ENCODE measurements at regions not wholly inside any gene's neighbourhood (a gene's known extent, or its start where the extent isn't known, plus 50 kb on each side); places are given as distances from the start of the nearest gene placed in this dataset.
"Not testable (repeated sequence)": the region's sequence is repeated elsewhere in the genome, so short reads cannot be mapped to it uniquely, and the experiment has no call there.

DNA sequence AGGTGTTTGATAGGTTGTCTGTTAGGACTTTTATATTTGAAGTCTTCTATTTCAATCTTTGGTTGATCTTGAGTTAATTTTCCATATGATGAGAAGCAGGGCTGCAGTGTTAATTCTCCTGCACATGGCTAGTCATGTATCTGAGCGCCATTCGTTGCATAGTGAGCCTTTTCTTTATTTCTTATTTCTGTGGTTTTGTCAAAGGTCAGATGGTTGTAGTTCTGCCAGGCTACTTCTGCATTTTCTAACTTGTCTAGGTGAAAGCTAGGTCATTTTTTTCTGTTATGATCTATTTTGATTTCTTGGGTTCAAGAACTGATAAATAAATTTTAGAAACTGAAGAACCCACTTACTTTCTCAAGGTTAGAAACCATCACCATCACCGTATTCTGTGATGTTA, 56.7 kb downstream of the CCDC74A start:
- DNase-seq (ENCODE audit: low spot score) = no peak
- intact Hi-C loops (cut with DNase I) = no loop called here

DNA sequence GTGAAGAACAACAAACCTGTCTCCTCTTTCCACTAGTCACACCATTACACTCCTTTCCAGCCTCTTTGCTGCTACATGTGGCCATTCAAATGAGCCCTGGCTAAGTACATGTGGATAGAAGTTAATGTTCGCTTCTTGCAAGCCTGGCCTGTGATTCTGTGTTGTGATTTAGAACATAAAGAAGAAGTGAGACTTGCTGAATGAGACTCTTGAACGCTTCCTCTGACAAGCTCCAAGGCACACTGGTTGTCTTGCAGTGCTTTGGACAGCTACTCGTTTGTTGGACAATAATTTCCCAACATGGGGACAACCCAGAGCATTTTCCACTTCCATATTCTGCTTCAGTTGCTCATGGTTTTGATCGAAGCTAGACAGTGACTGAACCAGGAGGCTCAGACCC, 57.3 kb downstream of the CCDC74A start:
- DNase-seq (ENCODE audit: low spot score) = no peak
- intact Hi-C loops (cut with DNase I) = no loop called here

DNA sequence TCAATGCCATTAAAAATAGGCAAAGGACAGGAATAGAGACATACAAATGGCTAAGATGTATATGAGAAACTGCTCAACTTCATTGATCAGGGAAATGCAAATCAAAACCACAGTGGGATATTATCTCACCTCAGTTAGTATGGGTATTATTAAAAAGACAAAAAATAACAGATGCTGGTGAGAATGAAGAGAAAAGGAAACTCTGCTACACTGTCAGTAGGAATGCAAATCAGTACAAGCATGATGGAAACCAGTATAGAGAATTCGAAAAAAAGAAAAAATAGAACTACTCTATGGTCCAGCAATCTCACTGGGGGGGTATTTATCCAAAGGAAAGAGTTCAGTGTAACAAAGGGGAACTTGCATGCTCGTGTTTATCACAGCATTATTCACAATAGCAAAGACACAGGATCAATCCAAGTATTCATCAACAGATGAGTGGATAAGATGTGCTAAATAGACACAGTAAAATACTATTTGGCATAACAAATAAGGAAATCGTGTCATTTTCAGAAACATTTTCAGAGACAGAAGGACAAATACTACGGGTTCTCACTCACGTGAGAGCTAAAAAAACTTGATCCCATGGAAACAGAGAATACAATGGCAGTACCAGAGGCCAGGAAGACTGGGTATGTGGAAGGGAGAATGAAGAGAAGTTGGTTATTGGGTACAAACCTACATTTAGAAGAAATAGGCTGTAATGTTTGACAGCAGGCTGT, 60.6 kb downstream of the CCDC74A start:
- DNase-seq (ENCODE audit: low spot score) = no peak
- intact Hi-C loops (cut with DNase I) = no loop called here

DNA sequence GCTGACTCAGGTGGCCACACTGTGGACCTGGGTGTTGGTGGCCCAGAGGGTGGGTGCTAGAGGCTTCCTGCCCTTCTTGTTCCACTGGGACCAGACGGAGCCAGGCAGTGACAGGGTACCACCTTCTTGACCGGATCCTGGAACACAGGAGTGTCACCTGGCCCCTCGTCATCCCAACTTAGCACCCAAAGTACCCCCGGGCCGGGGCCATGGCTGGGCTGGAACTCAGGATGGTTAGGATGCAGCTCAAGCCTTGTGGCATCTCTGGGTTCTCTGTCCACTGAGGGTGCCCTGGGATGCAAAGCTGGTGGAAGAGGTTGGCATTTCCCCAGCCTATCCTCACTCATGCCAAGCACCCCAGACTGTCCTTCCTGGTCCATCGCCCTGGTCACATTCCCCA, 61.4 kb downstream of the CCDC74A start:
- DNase-seq (ENCODE audit: low spot score); intact Hi-C loops (cut with DNase I): not testable (repeated sequence)

DNA sequence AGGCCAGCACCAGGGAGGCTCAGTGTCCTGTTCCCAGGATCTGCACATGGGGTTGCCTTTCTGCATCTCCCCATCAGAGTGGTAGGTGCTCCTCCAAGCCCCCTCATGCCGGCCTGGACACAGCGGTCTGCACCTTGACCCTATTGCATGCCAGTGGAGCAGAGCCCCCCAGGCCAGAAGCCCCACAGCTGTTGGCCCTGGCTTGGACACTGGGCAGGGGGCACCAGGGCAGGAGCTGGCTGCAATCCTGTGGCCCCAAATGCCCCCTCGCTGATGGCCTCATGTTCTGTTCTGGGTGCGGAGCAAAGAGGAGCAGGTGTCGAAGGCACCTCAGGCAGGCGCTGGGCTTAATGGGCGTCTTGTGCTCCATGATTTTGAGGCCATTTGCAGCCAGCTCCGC, 62.7 kb downstream of the CCDC74A start:
- intact Hi-C loops (cut with DNase I) = no loop called here
- no peak for DNase-seq (ENCODE audit: low spot score)

DNA sequence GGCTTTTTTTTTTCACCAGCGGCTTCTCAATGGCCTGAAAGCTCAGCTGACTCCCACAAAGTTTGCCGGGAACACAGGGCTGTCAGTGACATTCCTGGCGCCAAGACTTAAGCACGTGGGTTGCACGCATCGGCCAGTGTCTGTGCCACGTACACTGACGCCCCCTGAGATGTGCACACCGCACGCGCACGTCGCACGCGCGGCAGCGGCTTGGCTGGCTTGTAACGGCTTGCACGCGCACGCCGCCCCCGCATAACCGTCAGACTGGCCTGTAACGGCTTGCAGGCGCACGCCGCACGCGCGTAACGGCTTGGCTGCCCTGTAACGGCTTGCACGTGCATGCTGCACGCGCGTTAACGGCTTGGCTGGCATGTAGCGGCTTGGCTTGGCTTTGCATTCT, 63.2 kb downstream of the CCDC74A start:
- intact Hi-C loops (cut with DNase I) = no loop called here
- DNase-seq (ENCODE audit: low spot score) = no peak

DNA sequence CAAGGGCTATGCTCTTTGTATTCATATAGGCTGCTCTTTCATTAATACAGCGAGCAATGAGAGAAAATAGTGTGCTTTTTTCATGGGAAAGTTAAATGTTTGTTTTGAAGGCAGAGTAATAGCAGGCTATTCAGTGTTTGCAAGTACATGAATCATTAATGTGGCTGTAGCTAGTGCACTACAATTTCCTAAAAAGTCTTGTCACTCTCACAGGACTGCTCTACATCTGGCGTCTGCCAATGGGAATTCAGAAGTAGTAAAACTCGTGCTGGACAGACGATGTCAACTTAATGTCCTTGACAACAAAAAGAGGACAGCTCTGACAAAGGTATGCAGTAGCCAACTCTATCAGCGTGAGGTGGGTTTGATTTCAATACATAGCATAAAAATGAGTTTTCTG, 68.9 kb downstream of the CCDC74A start:
- DNase-seq (ENCODE audit: low spot score); intact Hi-C loops (cut with DNase I): not testable (repeated sequence)

DNA sequence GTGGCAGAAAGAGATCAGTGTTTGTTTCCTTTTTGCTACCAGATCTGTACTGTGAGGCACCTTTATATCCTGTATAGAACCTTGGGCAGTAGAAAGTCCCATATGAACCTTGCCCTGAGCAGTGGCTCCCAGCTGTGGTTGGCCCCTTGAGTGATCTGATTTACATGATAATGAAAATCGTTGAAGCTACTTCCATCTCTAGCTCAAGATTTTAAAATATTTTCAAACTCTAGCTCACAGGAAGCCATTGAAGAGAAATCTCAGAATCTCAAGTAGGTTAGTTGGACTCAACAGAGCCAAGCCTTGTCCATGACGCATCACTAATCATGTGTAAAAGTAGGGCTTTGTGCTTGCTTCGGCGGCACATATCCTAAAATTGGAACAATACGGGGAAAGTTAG, 74.8 kb downstream of the CCDC74A start:
- intact Hi-C loops (cut with DNase I); DNase-seq (ENCODE audit: low spot score): not testable (repeated sequence)

DNA sequence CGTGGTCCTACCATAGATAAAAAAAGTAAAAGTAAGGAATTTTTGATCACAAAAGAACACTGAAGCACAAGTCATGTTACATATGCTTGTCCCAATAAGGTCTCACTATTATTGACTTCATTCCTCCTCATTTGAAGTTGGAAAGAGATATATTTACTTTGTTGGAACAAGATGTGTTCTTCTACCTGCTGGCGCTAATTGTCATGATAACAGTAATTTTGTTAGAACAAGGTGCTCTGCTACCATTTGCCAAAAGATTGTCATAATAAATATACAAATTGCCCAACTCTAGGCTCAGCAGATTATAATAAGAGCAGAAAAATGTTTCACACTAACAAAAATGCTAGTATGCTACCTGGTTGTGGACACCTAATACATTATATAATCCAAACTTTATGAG, 77.0 kb downstream of the CCDC74A start:
- DNase-seq (ENCODE audit: low spot score); intact Hi-C loops (cut with DNase I): not testable (repeated sequence)

DNA sequence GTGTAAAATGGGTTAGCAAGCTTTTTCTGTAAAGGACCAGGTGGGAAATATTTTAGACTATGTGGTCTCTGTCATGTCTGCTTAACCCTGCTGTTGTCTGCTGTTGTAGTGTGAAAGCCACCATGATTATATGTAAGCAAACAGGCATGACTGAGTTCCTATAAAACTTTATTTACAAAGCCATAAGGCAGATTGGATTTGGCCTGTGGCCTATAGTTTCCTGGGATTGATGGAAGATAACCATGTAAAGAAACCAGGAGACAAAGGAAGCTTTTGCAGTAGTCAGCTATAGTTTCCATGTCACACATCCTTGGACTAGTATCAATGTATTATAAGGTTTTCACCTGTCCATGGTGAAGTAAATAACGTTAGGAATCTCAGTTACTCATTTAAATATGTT, 78.7 kb downstream of the CCDC74A start:
- DNase-seq (ENCODE audit: low spot score); intact Hi-C loops (cut with DNase I): not testable (repeated sequence)

DNA sequence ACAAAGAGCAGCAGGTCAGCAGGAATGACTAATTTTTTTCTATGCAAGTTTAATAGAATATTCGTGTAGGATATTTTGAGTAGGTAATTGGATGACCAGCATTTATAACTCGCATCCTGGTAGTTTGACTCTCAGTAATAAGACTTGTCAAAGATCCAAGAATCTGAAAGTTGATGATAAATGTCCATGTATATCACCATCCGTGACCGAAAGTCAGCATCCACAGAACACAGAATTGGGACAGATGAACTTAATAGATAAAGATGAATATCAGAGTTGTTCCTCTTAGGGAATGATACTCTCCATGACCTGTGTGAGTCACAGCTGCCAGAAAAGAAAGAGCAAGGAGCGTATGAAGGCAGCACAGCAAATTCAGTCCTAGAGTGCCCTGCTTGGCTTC, 79.4 kb downstream of the CCDC74A start:
- DNase-seq (ENCODE audit: low spot score); intact Hi-C loops (cut with DNase I): not testable (repeated sequence)

DNA sequence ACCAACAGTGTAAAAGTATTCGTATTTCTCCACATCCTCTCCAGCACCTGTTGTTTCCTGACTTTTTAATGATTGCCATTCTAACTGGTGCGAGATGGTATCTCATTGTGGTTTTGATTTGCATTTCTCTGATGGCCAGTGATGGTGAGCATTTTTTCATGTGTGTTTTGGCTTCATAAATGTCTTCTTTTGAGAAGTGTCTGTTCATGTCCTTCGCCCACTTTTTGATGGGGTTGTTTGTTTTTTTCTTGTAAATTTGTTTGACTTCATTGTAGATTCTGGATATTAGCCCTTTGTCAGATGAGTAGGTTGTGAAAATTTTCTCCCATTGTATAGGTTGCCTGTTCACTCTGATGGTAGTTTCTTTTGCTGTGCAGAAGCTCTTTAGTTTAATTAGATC, 86.9 kb downstream of the CCDC74A start:
- intact Hi-C loops (cut with DNase I); DNase-seq (ENCODE audit: low spot score): not testable (repeated sequence)

DNA sequence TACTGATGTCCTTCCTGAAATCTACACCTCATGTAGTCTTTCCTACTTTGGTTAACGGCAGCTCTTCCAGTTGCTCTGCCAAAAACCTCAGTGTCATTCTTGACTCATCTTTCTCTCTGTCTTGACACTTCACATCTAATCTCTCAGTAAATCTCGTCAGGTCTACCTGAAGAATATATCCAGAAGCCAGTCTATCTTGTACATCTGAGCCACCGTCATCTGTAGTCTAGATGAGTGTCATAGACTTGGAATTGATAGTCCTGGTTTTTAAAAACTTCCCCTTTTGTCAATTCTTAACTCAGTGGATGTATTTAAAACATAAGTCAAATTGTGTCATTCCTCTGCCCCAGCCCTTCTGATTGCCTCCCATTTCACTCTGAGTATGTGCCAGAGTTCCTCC, 90.6 kb downstream of the CCDC74A start:
- intact Hi-C loops (cut with DNase I); DNase-seq (ENCODE audit: low spot score): not testable (repeated sequence)

DNA sequence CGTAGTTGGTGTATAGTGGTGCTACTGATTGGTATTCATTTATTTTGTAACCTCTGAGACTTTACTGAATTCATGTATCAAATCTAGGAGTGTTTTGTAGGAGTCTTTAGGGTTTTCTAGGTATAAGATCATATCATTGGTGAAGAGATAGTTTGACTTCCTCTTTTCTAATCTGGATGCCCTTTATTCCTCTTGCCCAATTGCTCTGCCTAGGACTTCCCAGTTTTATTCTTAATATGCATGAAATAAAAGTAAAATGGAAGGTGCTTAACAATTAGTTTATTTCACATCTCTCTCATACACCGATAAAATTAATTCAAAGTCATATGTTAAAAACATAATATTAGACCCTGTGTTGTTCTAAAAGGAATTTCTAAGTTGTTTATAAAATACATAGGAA, 95.2 kb downstream of the CCDC74A start:
- intact Hi-C loops (cut with DNase I); DNase-seq (ENCODE audit: low spot score): not testable (repeated sequence)

DNA sequence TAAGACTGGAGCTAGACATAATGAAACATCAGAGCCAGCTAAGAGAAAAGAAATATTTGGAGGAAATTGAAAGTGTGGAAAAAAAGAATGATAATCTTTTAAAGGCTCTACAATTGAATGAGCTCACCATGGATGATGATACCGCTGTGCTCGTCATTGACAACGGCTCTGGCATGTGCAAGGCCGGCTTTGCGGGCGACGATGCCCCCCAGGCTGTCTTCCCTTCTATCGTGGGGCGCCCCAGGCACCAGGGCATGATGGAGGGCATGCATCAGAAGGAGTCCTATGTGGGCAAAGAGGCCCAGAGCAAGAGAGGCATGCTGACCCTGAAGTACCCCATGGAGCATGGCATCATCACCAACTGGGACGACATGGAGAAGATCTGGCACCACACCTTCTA, 98.3 kb downstream of the CCDC74A start:
- DNase-seq (ENCODE audit: low spot score); intact Hi-C loops (cut with DNase I): not testable (repeated sequence)

DNA sequence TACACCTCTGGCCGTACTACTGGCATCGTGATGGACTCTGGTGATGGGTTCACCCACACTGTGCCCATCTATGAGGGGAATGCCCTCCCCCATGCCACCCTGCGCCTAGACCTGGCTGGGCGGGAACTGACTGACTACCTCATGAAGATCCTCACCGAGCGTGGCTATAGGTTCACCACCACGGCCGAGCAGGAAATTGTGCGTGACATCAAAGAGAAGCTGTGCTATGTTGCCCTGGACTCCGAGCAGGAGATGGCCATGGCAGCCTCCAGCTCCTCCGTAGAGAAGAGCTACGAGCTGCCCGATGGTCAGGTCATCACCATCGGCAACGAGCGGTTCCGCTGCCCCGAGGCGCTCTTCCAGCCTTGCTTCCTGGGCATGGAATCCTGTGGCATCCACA, 98.9 kb downstream of the CCDC74A start:
- intact Hi-C loops (cut with DNase I); DNase-seq (ENCODE audit: low spot score): not testable (repeated sequence)

DNA sequence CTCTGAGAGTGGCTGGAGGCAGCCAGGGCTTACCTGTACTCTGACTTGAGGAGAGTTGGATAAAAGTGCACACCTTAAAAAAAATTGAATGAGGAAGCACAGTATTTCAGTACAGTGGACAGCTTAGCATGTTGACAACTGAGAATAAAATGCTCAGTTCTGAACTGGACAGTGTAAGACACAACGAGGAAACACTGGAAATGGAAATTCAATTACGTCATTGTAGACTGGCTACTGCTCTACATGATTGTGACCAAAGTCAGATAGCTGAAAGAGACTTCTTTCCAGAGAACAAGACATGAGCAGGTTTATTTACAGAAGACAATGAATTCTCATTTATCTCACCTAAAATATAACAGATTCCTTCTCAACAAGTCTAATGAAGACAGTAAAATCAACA, 100.1 kb downstream of the CCDC74A start:
- DNase-seq (ENCODE audit: low spot score); intact Hi-C loops (cut with DNase I): not testable (repeated sequence)

DNA sequence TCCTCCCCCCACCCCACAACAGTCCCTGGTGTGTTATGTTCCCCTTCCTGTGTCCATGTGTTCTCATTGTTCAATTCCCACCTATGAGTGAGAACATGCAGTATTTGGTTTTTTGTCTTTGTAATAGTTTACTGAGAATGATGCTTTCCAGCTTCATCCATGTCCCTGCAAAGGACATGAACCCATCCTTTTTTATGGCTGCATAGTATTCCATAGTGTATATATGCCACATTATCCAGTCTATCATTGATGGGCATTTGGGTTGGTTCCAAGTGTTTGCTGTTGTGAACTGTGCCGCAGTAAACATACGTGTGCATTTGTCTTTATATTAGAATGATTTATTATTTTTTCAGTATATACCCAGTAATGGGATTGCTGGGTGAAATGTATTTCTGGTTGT, 104.0 kb downstream of the CCDC74A start:
- DNase-seq (ENCODE audit: low spot score); intact Hi-C loops (cut with DNase I): not testable (repeated sequence)

DNA sequence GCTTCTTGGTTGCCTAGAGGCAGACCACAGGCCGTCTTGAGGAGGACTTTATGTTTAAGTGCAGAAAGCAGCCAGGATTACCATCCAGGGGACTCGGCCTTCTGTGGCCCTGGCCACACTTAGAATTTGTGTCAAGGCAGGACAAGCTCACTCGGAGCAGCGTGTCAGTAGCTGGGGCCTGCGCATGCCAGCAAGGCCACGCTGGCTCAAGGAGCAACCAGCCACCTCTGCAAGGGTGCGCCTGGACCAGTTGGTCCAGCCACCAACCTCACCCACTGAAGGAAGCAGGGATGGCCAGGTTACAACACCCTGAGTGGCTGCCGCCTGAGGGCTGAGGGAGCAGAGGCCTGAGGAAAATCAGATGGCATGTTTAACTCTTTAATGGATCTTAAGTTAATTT, 105.7 kb downstream of the CCDC74A start:
- intact Hi-C loops (cut with DNase I); DNase-seq (ENCODE audit: low spot score): not testable (repeated sequence)

DNA sequence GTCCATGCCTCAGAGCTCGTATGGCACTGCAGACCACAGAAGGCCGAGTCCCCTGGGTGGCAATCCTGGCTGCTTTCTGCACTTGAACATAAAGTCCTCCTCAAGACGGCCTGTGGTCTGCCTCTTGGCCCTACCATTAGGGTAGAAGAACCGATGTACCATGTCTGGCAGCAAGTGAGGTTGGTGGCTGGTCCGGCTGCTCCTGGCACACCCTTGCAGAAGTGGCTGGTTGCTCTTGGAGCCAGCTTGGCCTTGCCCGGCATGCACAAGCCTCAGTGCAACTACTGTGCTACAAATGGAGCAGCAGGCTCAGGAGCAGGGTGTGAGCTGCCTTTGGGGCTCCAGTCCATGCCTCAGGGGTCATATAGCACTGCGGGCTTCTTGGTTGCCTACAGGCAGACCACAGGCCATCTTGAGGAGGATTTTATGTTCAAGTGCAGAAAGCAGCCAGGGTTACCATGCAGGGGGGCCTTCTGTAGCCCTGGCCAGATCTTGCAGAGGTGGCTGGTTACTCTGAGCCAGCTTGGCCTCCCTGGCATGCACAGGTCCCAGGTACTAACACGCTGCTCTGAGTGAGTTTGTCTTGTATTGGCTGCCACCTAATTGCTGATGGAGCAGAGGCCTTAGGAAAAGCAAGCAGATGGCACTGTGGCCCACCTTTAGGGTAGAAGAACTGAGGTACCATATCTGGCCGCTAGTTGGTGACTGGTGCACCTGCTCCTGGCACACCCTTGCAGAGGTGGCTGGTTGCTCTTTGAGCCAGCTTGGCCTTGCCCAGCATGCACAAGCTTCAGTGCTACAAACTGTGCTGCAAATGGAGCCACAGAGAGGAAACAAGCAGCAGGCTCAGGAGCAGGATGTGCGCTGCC, 106.4 kb downstream of the CCDC74A start:
- intact Hi-C loops (cut with DNase I); DNase-seq (ENCODE audit: low spot score): not testable (repeated sequence)

DNA sequence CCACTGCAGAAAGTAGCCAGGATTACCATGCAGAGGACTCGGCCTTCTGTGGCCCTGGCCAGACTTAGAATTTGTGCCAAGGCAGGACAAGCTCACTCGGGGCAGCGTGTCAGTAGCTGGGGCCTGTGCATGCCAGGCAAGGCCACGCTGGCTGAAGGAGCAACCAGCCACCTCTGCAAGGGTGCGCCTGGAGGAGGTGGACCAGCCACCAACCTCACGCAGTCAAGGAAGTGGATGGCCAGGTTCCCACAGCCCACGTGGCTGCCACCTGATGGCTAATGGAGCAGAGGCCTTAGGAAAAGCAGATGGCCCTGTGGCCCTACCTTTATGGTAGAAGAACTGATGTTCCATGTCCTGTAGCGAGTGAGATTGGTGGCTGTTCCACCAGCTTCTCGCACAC, 107.9 kb downstream of the CCDC74A start:
- DNase-seq (ENCODE audit: low spot score) = no peak
- intact Hi-C loops (cut with DNase I) = no loop called here
